Activated CD4-positive, alpha-beta memory T cell treated with anti-CD3 and anti-CD28 coated beads for 36 hours (primary cell): ENCODE measurements at regions not wholly inside any gene's neighbourhood (a gene's known extent, or its start where the extent isn't known, plus 50 kb on each side); places are given as distances from the start of the nearest gene placed in this dataset.

ENCODE experiments used
- CTCF ChIA-PET: fragments of 350-600 bp; sonication (Branson Sonifier 250); formaldehyde crosslinking; loops from one replicate; lab custom pipeline; 2021; ENCODE audit warnings: antibody characterized with exemption, inconsistent platforms; lab: Charles Lee
- POLR2A ChIA-PET: fragments of 350-600 bp; sonication (Branson Sonifier 250); formaldehyde crosslinking; loops from one replicate; lab custom pipeline; 2021; ENCODE audit warnings: antibody characterized with exemption; lab: Charles Lee
- DNase-seq: peaks from one replicate; pipeline ENCODE4 v3.0.0-alpha.2; 2020
- H3K27ac Mint-ChIP-seq: one replicate; pipeline ENCODE4 v1.8.0; 2021; ENCODE audit warnings: mixed read lengths
- H3K27me3 Mint-ChIP-seq: one replicate; pipeline ENCODE4 v1.8.0; 2021; ENCODE audit warnings: mixed read lengths
- H3K36me3 Mint-ChIP-seq: one replicate; pipeline ENCODE4 v1.8.0; 2021; ENCODE audit warnings: mixed read lengths
- H3K4me1 Mint-ChIP-seq: one replicate; pipeline ENCODE4 v1.8.0; 2021; ENCODE audit warnings: low read depth, mixed read lengths
- H3K4me3 Mint-ChIP-seq: one replicate; pipeline ENCODE4 v1.8.0; 2021; ENCODE audit warnings: mild to moderate bottlenecking, mixed read lengths
- H3K9me3 Mint-ChIP-seq: one replicate; pipeline ENCODE4 v1.8.0; 2021; ENCODE audit warnings: mixed read lengths
- intact Hi-C: fragments of 100-400 bp; cut with micrococcal nuclease; formaldehyde crosslinking; loops from one replicate; pipeline ENCODE4 v1.15.1; 2023

DNA sequence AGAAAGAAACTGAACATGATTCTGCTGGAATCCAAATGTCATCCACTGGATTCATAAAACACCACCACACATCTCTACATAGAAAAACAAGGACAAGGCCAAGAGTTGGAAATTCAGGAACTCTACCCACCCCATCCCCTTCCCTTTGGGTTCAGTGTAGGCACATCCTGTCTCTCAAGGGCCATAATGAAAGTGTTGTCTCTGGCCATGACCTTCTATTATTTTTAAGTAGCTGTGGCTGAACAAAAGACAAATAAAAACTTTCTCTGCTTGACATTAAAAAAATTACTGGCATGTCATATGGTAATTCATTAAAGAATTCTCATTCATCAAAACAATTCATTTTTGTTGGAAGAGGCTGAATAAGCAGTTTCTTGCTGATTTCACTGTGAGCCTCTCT is 54.9 kb upstream of the ZBTB18 start:
- DNase-seq, result no peak
- Mint-ChIP-seq H3K4me1 (no peaks in the 10 kb centered on the region), H3K27ac (no peak overlapping the region), H3K36me3 (peaks cover 1% of the 10 kb centered on the region), H3K9me3 (peaks cover 8% of the 10 kb centered on the region), H3K27me3 (no peaks in the 10 kb centered on the region), H3K4me3 (no peak overlapping the region)
- CTCF ChIA-PET, result no interaction called here
- intact Hi-C loops, result no loop called here
- POLR2A ChIA-PET, result interaction anchor here (0.6 kb wide), 1 partner anchor 13 kb away, joined by 3 read pairs; no protein-coding TSS in a partner anchor

DNA sequence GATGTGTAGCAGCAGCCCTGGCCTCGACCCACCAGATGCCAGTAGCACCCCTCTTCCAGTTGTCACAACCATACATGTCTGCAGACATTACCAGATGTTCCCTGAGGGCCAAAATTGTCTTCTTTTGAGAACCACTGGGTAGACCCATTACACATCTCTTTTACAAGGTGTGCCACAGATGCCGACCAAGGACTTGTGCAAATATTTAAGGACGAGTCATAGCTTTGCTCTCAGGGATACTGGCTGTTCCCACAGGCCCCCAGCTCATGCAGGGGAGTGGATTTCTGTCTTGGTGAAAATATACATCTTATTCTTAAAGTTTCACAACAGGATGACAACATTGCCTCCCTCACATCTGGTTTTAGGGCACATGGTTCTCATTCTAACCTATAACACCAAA is 59.4 kb upstream of the ZBTB18 start:
- peaks cover 3% of the 10 kb centered on the region for H3K27me3 Mint-ChIP-seq
- no peak overlapping the region for H3K27ac Mint-ChIP-seq
- intact Hi-C loops, result no loop called here
- ChIA-PET POLR2A (no interaction called here), CTCF (no interaction called here)
- H3K4me3 Mint-ChIP-seq, result no peak overlapping the region
- H3K36me3 Mint-ChIP-seq, result peaks cover 1% of the 10 kb centered on the region
- DNase-seq, result no peak
- no peaks in the 10 kb centered on the region for H3K4me1 Mint-ChIP-seq
- H3K9me3 Mint-ChIP-seq, result peaks cover 11% of the 10 kb centered on the region

DNA sequence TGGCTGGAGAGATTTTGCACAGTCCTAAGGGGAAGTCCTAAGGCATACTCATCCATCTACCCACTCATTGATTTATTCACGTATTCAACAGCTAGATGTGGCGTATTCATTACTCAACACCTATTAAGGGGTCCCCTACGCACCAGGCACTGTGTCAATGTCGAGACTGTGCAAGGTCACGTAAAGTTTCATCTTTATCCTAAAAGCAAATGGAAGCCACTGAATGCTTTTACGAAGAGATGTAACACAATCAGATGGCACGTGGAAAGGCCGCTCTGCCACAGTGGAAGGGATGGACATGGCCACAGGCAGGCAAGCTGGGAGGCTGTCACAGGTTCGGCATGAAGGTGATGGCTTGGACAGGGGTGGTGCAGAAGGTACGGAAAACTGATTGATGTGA is 66.3 kb upstream of the ZBTB18 start:
- ChIA-PET CTCF (no interaction called here), POLR2A (no interaction called here)
- Mint-ChIP-seq H3K27me3 (peaks cover 3% of the 10 kb centered on the region), H3K4me3 (no peak overlapping the region), H3K36me3 (no peaks in the 10 kb centered on the region), H3K9me3 (peaks cover under 1% of the 10 kb centered on the region), H3K4me1 (no peaks in the 10 kb centered on the region), H3K27ac (no peak overlapping the region)
- intact Hi-C loops, result no loop called here
- DNase-seq, result no peak

DNA sequence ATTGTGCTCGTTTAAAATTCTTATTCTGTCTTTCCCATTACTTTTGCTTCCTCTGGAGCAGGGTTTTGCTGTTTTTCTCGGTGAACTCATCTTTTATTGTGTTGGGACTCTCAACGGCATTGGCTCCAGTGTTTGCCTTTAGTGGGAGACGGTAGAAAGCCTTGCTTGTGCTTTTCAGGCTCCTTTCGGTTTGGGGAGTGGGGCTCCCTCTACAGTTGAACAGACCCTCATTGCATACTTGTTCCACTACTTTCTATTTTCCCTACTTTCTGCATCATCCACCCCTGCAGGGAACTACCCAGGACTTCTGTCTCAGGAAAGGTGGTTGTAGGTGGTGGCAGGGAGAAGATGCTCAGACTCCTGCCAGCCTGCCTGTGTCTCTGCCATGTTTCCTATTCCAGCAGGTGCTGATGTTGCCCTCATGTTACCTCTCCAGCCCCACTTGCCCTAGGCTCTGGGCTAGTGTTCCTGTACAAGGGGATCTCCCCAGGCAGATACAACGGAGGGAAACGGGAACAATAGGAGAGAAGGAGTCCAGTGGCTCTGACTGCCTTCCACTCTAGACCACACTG is 68.5 kb upstream of the ZBTB18 start:
- no peak for DNase-seq
- no peaks in the 10 kb centered on the region for H3K4me1 Mint-ChIP-seq
- H3K4me3 Mint-ChIP-seq, result no peak overlapping the region
- H3K27me3 Mint-ChIP-seq, result peaks cover 3% of the 10 kb centered on the region
- intact Hi-C loops, result no loop called here
- no peaks in the 10 kb centered on the region for H3K9me3 Mint-ChIP-seq
- H3K27ac Mint-ChIP-seq, result no peak overlapping the region
- ChIA-PET CTCF (no interaction called here), POLR2A (no interaction called here)
- no peaks in the 10 kb centered on the region for H3K36me3 Mint-ChIP-seq

DNA sequence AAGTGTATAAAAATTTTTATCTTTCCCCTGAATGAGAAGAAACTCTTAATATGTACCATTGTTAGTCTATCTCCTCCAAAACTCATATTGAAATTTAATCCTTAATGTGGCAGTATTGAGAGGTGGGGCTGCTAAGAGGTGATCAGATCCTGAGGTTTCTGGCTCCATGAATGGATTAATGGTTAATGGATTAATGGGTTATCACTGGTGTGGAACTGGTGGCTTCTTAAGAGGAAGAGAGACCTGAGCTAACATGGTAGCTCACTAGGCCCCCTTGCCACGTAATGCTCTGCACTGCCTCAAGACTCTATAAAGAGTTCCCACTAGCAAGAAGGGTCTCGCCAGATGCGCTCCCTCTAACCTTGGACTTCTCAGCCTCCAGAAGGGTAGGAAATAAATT is 70.6 kb upstream of the ZBTB18 start:
- Mint-ChIP-seq H3K27ac (no peak overlapping the region), H3K27me3 (no peaks in the 10 kb centered on the region), H3K4me1 (no peaks in the 10 kb centered on the region), H3K4me3 (no peak overlapping the region), H3K36me3 (no peaks in the 10 kb centered on the region), H3K9me3 (no peaks in the 10 kb centered on the region)
- POLR2A ChIA-PET, result no interaction called here
- DNase-seq, result no peak
- intact Hi-C loops, result no loop called here
- CTCF ChIA-PET, result no interaction called here

DNA sequence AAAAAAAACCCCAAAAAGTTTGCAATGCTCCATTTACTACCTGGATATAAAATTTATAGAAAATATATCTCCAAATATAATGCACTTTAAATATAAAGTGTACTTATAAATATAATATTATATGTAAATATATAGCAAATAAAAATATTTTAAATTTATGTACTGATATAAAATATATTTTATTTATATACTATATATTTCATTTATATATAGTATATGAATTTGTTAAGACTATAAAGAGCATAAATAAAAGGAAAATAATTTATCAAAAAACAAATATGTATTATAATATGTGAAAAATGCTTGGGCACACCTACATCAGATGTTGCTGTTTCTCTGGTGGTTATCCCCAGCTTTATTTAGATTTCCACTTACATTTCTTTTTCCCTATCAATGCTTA is 71.0 kb upstream of the ZBTB18 start:
- Mint-ChIP-seq H3K27me3 (no peaks in the 10 kb centered on the region), H3K4me1 (no peaks in the 10 kb centered on the region), H3K4me3 (no peak overlapping the region), H3K36me3 (no peaks in the 10 kb centered on the region), H3K27ac (no peak overlapping the region), H3K9me3 (no peaks in the 10 kb centered on the region)
- ChIA-PET CTCF (no interaction called here), POLR2A (no interaction called here)
- intact Hi-C loops, result no loop called here
- DNase-seq, result no peak

DNA sequence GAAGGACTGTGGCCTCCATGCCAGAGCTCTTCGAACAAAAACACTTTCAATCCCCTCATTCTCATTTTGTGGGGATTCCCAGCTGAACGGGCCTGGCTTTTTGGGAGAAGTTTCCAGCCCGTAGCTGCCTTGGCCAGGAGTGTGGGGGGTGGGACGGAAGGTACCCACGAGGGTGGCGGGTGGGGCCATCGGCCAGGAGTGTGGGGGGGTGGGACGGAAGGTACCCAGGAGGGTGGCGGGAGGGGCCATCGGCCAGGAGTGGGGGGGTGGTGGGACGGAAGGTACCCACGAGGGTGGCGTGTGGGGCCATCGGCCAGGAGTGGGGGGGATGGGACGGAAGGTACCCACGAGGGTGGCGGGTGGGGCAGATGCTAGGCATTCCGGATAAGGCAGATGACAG is 71.7 kb upstream of the ZBTB18 start:
- CTCF ChIA-PET, result no interaction called here
- no peak overlapping the region for H3K4me3 Mint-ChIP-seq
- H3K27ac Mint-ChIP-seq, result no peak overlapping the region
- POLR2A ChIA-PET, result no interaction called here
- H3K36me3 Mint-ChIP-seq, result no peaks in the 10 kb centered on the region
- H3K9me3 Mint-ChIP-seq, result no peaks in the 10 kb centered on the region
- intact Hi-C loops, result no loop called here
- no peaks in the 10 kb centered on the region for H3K27me3 Mint-ChIP-seq
- H3K4me1 Mint-ChIP-seq, result no peaks in the 10 kb centered on the region
- no peak for DNase-seq

DNA sequence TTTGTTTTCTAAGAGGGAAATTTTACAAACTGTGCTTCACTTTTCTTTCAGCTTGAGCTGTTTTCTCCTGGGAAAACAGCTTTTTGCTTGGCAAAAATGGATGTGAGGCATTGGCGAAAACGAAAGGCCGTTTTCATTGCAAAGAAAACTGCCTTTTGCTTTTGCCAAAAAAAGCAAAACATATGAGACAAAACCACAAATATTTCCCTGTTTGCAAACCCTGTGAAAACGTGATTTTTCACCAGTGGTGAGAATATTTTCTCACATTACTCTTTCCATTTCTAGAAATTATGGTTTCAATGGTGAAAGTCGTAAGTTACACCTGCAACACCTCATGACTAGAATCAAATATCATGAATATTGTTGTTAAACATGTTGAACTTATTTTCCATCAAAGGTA is 74.0 kb upstream of the ZBTB18 start:
- ChIA-PET POLR2A (no interaction called here), CTCF (no interaction called here)
- Mint-ChIP-seq H3K36me3 (no peaks in the 10 kb centered on the region), H3K4me1 (no peaks in the 10 kb centered on the region), H3K27me3 (no peaks in the 10 kb centered on the region), H3K9me3 (no peaks in the 10 kb centered on the region), H3K4me3 (no peak overlapping the region), H3K27ac (no peak overlapping the region)
- intact Hi-C loops, result no loop called here
- DNase-seq, result no peak

DNA sequence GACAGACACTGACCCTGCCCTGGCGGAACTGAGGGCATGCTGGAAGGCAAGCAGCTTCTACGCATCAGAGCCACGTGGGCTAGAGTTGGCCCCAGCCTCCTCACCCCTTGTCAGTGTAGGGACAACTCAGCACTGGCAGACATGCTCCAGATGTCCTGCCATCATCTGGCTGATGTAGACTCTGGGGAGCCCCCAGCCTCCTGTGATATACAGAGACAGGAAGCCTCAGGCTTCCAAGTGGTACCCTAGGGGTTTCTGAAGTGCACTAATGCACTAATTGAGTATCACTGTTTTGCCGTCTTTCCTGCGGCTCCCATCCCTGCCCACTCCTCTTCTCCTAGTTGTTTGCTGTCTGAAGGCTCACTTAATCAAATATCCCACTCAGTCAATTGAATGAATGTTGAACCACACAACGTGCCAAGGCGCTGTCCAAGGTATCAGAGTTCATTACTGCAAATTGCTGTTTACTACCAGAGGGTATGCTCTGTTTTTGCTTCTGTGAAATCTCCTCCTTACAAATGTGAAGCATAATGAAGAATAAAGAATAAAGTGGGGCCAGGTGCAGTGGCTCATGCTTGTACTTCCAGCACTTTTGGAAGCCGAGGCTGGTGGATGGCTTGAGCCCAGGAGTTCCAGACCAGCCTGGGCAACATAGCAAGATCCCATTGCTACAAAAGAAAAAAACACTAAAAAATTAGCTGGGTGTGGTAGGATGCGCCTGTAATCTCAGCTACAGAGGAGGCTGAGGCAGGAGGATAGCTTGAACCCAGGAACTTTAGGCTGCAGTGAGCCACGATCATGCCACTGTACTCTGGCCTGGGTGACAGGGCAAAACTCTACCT is 76.4 kb upstream of the ZBTB18 start:
- H3K27ac Mint-ChIP-seq, result no peak overlapping the region
- no peaks in the 10 kb centered on the region for H3K4me1 Mint-ChIP-seq
- no peaks in the 10 kb centered on the region for H3K9me3 Mint-ChIP-seq
- no peak overlapping the region for H3K4me3 Mint-ChIP-seq
- no peaks in the 10 kb centered on the region for H3K27me3 Mint-ChIP-seq
- POLR2A ChIA-PET, result no interaction called here
- no peak for DNase-seq
- CTCF ChIA-PET, result no interaction called here
- intact Hi-C loops, result no loop called here
- H3K36me3 Mint-ChIP-seq, result no peaks in the 10 kb centered on the region

DNA sequence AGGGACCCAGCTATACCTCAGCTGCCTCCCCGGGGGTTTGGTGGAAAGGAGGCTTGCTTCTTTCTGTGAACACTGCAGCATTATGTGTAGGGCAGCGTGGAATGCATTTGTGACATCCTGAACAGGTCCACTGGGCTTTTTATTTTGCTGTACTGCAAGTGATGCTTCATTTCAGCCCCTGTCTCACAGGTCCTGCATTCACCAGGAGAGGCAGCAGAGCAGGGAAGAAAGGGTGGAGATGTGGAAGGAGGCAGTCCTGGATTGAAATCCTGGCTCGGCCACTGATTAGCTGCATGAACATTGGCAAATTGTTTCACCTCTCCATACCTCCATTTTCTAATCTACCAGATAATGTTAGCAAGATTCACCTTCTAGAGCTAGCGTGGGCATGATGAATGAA is 77.9 kb upstream of the ZBTB18 start:
- no peak for DNase-seq
- Mint-ChIP-seq H3K27me3 (peaks cover under 1% of the 10 kb centered on the region), H3K27ac (no peak overlapping the region), H3K9me3 (no peaks in the 10 kb centered on the region), H3K36me3 (no peaks in the 10 kb centered on the region), H3K4me1 (no peaks in the 10 kb centered on the region), H3K4me3 (no peak overlapping the region)
- CTCF ChIA-PET, result no interaction called here
- intact Hi-C loops, result no loop called here
- POLR2A ChIA-PET, result no interaction called here

DNA sequence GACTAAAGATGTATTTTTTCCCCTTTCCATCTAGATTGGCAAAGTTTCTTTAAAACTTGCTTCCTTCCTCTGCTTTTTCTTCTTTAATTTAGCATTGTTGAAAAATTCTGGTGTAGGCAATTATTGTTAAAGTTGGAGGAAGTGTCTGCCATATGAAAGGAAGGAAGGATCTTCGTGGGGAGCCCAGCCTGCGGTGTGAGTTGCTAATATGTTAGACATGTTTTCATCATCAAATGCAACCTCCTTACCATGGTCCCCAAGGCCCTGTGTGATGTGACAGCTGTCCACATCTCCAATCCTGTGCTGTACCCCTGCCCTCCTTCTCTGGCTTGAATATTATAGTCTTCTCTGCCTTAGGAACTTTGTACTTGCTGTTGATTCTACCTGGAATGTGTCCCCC is 81.0 kb upstream of the ZBTB18 start:
- intact Hi-C loops, result no loop called here
- ChIA-PET CTCF (no interaction called here), POLR2A (no interaction called here)
- H3K4me1 Mint-ChIP-seq, result no peaks in the 10 kb centered on the region
- peaks cover 3% of the 10 kb centered on the region for H3K27me3 Mint-ChIP-seq
- H3K36me3 Mint-ChIP-seq, result no peaks in the 10 kb centered on the region
- no peak overlapping the region for H3K4me3 Mint-ChIP-seq
- DNase-seq, result no peak
- H3K27ac Mint-ChIP-seq, result no peak overlapping the region
- no peaks in the 10 kb centered on the region for H3K9me3 Mint-ChIP-seq

DNA sequence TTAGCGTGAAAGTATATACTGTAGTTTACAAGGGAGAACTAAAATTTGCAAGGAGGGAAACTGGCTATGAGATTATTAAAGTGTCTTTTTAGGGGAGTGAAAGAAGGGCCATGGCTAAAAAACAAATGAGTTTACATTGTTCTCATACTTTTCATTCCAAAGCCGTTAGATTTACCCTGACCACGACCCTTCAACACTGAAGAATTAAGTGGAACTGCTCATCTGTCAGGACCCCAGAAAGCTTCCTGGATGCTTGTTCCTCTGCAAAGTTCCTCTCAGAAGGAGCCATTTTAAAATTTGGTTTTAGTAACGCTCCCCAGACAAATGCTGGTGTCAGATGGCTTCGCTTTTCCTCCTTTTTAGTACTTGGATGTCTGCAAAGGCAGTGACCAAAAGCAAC is 82.7 kb upstream of the ZBTB18 start:
- ChIA-PET POLR2A (no interaction called here), CTCF (no interaction called here)
- Mint-ChIP-seq H3K4me1 (no peaks in the 10 kb centered on the region), H3K9me3 (no peaks in the 10 kb centered on the region), H3K36me3 (no peaks in the 10 kb centered on the region), H3K27me3 (peaks cover 5% of the 10 kb centered on the region), H3K4me3 (no peak overlapping the region), H3K27ac (no peak overlapping the region)
- intact Hi-C loops, result no loop called here
- no peak for DNase-seq

DNA sequence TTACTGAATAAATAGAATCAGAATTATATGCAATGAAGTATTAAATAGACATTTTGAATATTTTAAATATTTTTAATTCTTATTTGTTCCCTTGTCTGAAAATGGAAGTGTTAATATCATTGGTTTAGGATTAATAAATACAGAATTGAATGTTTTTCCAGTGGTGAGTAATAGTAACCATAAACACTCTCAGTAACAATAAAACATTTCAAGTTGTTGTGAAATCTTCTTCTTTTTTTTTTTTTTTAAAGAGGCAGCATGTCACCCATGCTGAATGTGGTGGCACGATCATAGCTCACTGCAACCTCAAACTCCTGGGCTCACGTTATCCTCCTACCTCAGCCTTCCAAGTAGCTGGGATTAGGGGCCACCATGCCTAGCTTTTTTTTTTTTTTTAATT is 86.2 kb upstream of the ZBTB18 start:
- no peaks in the 10 kb centered on the region for H3K4me1 Mint-ChIP-seq
- H3K27me3 Mint-ChIP-seq, result peaks cover 6% of the 10 kb centered on the region
- ChIA-PET CTCF (no interaction called here), POLR2A (no interaction called here)
- H3K9me3 Mint-ChIP-seq, result no peaks in the 10 kb centered on the region
- H3K36me3 Mint-ChIP-seq, result no peaks in the 10 kb centered on the region
- H3K4me3 Mint-ChIP-seq, result no peak overlapping the region
- DNase-seq, result no peak
- intact Hi-C loops, result no loop called here
- H3K27ac Mint-ChIP-seq, result no peak overlapping the region
